Parathyroid adenoma (tissue), 2 donors: ENCODE measurements at regions not wholly inside any gene's neighbourhood (a gene's known extent, or its start where the extent isn't known, plus 50 kb on each side); places are given as distances from the start of the nearest gene placed in this dataset.

Source experiments
- H2AFZ ChIP-seq: fragments of 300-600 bp; sonication (generic); one replicate; pipeline ENCODE4 v1.7.0; 2017; ENCODE audit warnings: antibody characterized with exemption, mild to moderate bottlenecking
- H3K27ac ChIP-seq: fragments of 300-600 bp; sonication (generic); one replicate; pipeline ENCODE4 v1.7.0; 2017
- H3K27me3 ChIP-seq: fragments of 300-600 bp; sonication (generic); one replicate; pipeline ENCODE4 v1.7.0; 2017; ENCODE audit warnings: low read length; ENCODE audit not compliant: control insufficient read depth, insufficient read depth
- H3K36me3 ChIP-seq: fragments of 300-600 bp; sonication (generic); one replicate; pipeline ENCODE4 v1.7.0; 2017; ENCODE audit warnings: low read length; ENCODE audit not compliant: control insufficient read depth, insufficient read depth
- H3K4me1 ChIP-seq: fragments of 300-600 bp; sonication (generic); one replicate; pipeline ENCODE4 v1.7.0; 2017; ENCODE audit warnings: control low read depth
- H3K4me2 ChIP-seq: fragments of 300-600 bp; sonication (generic); one replicate; pipeline ENCODE4 v1.7.0; 2017; ENCODE audit warnings: low read length
- H3K4me3 ChIP-seq: fragments of 300-600 bp; sonication (generic); one replicate; pipeline ENCODE4 v1.7.0; 2017; ENCODE audit warnings: low read depth, low read length
- H3K79me2 ChIP-seq: fragments of 300-600 bp; sonication (generic); one replicate; pipeline ENCODE4 v1.7.0; 2017; ENCODE audit warnings: control low read depth
- H3K9ac ChIP-seq: fragments of 300-600 bp; sonication (generic); one replicate; pipeline ENCODE4 v1.7.0; 2017; ENCODE audit warnings: mild to moderate bottlenecking
- H3K9me3 ChIP-seq: fragments of 300-600 bp; sonication (generic); one replicate; pipeline ENCODE4 v1.7.0; 2017; ENCODE audit warnings: low read length; ENCODE audit not compliant: control insufficient read depth
- TF ChIP-seq, protein P1 (sequence below): fragments of 300-600 bp; sonication (generic); IDR thresholded peaks from one replicate; pipeline ENCODE4 v1.7.0; 2017; ENCODE audit warnings: antibody characterized with exemption, mild to moderate bottlenecking
- donor health status: primary hyperparathyroidism.

DNA sequence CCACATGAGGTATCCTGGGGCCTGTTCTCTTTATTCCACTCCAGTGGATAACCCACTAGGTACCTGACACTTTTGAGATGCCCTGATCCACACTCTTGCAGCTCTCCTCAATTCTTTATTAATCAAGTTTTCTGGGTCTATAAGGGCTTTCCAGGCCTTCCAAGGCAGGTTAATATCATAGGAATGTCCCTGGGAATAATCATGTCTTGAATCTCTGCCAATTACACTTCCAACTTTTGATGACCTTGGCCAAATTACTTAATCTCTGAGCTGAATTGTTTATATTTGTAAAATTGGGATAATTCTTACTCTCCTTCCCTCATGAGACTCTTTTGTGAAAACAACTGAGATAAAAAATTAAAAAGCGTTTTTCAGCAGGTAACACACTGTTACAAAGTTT, 881.7 kb downstream of the MCTP2 start:
- Histone ChIP-seq H3K9me3 (no peaks in the 10 kb centered on the region), H3K4me3 (no peak overlapping the region), H2AFZ (no peak overlapping the region), H3K27me3 (no peaks in the 10 kb centered on the region), H3K4me2 (no peak overlapping the region), H3K9ac (no peak overlapping the region), H3K36me3 (no peaks in the 10 kb centered on the region), H3K79me2 (no peaks in the 10 kb centered on the region), H3K27ac (no peak overlapping the region), H3K4me1 (no peaks in the 10 kb centered on the region)
- TF ChIP-seq, protein P1, sequence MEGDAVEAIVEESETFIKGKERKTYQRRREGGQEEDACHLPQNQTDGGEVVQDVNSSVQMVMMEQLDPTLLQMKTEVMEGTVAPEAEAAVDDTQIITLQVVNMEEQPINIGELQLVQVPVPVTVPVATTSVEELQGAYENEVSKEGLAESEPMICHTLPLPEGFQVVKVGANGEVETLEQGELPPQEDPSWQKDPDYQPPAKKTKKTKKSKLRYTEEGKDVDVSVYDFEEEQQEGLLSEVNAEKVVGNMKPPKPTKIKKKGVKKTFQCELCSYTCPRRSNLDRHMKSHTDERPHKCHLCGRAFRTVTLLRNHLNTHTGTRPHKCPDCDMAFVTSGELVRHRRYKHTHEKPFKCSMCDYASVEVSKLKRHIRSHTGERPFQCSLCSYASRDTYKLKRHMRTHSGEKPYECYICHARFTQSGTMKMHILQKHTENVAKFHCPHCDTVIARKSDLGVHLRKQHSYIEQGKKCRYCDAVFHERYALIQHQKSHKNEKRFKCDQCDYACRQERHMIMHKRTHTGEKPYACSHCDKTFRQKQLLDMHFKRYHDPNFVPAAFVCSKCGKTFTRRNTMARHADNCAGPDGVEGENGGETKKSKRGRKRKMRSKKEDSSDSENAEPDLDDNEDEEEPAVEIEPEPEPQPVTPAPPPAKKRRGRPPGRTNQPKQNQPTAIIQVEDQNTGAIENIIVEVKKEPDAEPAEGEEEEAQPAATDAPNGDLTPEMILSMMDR: no peak

DNA sequence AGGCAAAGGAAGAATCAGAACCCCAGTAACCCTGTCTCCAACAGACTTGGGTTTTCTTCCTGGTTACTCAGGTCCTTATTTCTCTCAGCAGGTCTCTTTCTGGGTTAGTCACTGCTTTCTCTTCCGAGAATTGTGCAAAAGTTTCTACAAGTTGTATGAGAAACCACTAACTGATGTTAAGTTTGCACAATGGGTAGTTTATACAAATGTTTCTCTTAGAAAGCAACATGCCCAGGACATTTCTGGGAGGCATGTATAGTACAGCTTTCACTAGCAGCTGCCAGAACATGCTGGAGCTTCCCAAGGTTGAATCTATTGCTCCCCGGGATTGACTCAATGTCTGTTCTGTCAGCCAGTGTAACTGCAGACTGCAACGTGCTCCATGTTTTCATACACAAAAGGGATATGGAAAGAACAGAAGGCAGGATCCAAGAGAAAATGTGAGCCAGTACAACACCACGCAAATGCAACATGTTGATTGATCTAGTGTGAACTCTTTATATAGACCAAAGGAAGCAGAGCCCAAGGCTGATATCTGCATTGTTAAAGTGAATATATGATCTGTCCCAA, 887.8 kb downstream of the MCTP2 start:
- Histone ChIP-seq H3K4me2 (no peak overlapping the region), H2AFZ (no peak overlapping the region), H3K9ac (no peak overlapping the region), H3K27me3 (no peaks in the 10 kb centered on the region), H3K36me3 (no peaks in the 10 kb centered on the region), H3K9me3 (no peaks in the 10 kb centered on the region), H3K27ac (no peak overlapping the region), H3K4me1 (no peaks in the 10 kb centered on the region), H3K79me2 (no peaks in the 10 kb centered on the region), H3K4me3 (no peak overlapping the region)
- TF ChIP-seq, protein P1: no peak

DNA sequence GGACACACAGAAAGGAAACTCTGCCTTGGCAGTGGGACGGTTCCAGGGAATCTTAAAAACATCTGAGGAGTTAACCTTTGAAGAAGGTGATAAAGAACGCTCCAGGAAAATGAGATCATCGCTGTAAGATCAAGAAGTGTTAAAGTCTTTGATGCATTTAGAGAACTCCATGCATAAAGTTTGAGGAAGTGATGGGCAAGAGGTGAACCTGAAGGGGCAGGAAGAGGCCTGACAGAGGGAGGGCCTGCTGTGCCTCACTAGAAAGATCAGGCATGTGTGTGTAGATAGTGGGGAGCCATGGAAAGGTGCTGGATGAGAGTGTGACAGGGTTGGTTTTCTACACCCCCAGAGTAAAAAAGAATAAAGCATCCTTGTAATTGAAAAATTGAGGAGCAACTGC, 889.2 kb downstream of the MCTP2 start:
- Histone ChIP-seq H3K36me3 (no peaks in the 10 kb centered on the region), H3K4me2 (no peak overlapping the region), H3K27me3 (no peaks in the 10 kb centered on the region), H3K9ac (no peak overlapping the region), H3K4me3 (no peak overlapping the region), H3K27ac (no peak overlapping the region), H2AFZ (no peak overlapping the region), H3K79me2 (no peaks in the 10 kb centered on the region), H3K9me3 (no peaks in the 10 kb centered on the region), H3K4me1 (no peaks in the 10 kb centered on the region)
- TF ChIP-seq, protein P1: no peak

DNA sequence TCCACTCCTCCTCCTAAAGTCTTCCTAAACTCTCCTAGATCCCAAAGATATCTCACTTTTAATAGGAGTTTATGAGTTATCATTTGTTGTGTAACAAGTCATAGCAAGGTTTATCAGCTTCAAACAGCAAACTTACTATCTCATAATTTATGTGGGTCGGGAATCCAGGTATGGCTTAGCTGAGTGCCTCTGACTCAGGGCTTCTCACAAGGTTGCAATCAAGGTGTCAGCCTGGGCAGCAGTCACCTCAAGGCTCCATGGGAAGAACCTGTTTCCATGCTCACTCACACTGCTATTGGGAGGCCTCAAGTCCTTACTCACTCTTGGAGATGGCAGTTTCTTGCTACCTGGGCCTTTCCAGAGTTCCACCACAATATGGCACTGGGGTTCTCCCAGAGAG, 889.8 kb downstream of the MCTP2 start:
- H3K9ac ChIP-seq: no peak overlapping the region
- no peaks in the 10 kb centered on the region for H3K27me3 ChIP-seq
- H3K4me3 ChIP-seq: no peak overlapping the region
- TF ChIP-seq, protein P1: no peak
- no peaks in the 10 kb centered on the region for H3K79me2 ChIP-seq
- H3K4me1 ChIP-seq: no peaks in the 10 kb centered on the region
- no peak overlapping the region for H2AFZ ChIP-seq
- no peak overlapping the region for H3K4me2 ChIP-seq
- H3K27ac ChIP-seq: no peak overlapping the region
- no peaks in the 10 kb centered on the region for H3K36me3 ChIP-seq
- H3K9me3 ChIP-seq: no peaks in the 10 kb centered on the region

DNA sequence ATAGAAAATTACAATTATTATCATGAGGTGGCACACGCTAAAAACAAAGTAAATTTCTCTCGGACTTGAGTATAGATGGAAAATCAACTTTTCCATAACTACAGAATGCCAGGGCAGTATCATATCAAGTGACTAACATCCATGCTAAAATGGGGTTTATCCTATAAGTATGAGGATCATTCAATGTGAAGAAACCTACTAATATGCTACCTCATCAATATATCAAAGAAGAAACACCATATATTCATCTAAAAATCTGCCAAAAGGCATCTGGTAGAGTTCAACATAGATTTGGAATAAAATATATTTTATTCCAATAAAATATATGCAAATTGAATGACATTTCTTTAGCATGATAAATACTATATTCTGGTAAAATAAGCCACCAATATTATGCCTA, 894.4 kb downstream of the MCTP2 start:
- Histone ChIP-seq H3K4me3 (no peak overlapping the region), H3K27ac (no peak overlapping the region), H3K36me3 (no peaks in the 10 kb centered on the region), H3K79me2 (no peaks in the 10 kb centered on the region), H3K9ac (no peak overlapping the region), H3K4me2 (no peak overlapping the region), H2AFZ (no peak overlapping the region), H3K27me3 (no peaks in the 10 kb centered on the region), H3K4me1 (no peaks in the 10 kb centered on the region), H3K9me3 (no peaks in the 10 kb centered on the region)
- TF ChIP-seq, protein P1: no peak
